ENCODE measurements at regions not wholly inside any gene's neighbourhood (a gene's known extent, or its start where the extent isn't known, plus 50 kb on each side); places are given as distances from the start of the nearest gene placed in this dataset.

DNA sequence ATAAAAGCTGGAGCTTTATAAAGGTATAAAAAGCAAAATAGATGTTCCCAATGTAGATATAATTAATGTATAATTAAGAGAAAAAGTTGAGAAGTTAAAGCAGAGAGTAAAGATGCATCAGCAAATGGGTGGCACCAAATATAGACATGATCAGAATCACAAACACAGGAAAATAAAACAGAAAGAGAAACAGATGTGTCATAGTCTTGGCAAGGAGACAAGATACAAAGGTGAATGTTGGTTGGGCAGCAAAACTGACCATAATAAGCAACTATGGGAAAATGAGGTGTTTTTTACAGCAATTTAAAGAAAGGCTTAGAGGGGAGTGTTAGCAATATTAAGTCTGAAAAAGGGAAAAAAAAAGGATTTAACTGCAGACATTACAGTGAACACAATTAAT is 135.4 kb upstream of the CLEC14A start:
- Histone ChIP-seq H3K18ac (ENCODE audit: low read depth, low read length) (peak overlapping the region; percentile 69; the same call in 1 of the 2 replicates), H3K23ac (ENCODE audit: low read depth, low read length) (no peak overlapping the region), H3K27me3 (ENCODE audit: control insufficient read depth, insufficient read depth, low read length) (no peaks in the 10 kb centered on the region), H3K27ac (ENCODE audit: insufficient read depth, low read length) (no peak overlapping the region), H3K56ac (ENCODE audit: extremely low read depth, insufficient read depth, low read length) (no peak overlapping the region), H3K4ac (ENCODE audit: low read depth, low read length) (peak overlapping the region; percentile 86; the same call in 1 of the 2 replicates), H3K4me2 (ENCODE audit: low read depth, low read length) (no peak overlapping the region; the same call in 1 of the 2 replicates), H3K9me1 (ENCODE audit: insufficient read depth, low read length) (peaks cover 3% of the 10 kb centered on the region), H2BK5ac (ENCODE audit: low read depth, low read length, poor library complexity, severe bottlenecking) (peak overlapping the region; percentile 80), H3K9ac (ENCODE audit: low read depth, low read length) (no peak overlapping the region), H2BK15ac (ENCODE audit: low read depth, low read length) (peak overlapping the region; percentile 84; the same call in 1 of the 3 replicates), H2AK9ac (replicated peaks; ENCODE audit: low read depth, low read length, poor library complexity) (no peak overlapping the region), H3K36me3 (ENCODE audit: control insufficient read depth, insufficient read depth, low read length) (no peaks in the 10 kb centered on the region), H3K4me3 (ENCODE audit: insufficient read depth, low read depth, low read length) (no peak overlapping the region), H3K4me1 (ENCODE audit: control insufficient read depth, insufficient read depth, low read length) (peaks cover 5% of the 10 kb centered on the region; the same call in 1 of the 2 replicates), H4K20me1 (ENCODE audit: insufficient read depth, low read length) (no peaks in the 10 kb centered on the region), H4K91ac (ENCODE audit: insufficient read depth, low read depth, low read length) (no peak overlapping the region; the same call in 1 of the 2 replicates), H2AK5ac (ENCODE audit: low read depth, low read length) (no peak overlapping the region), H2BK120ac (ENCODE audit: low read depth, low read length) (peak overlapping the region; percentile 90; the same call in 1 of the 2 replicates), H3K9me3 (ENCODE audit: control insufficient read depth, insufficient read depth, low read length) (no peaks in the 10 kb centered on the region), H2BK20ac (ENCODE audit: low read depth, low read length) (peak overlapping the region; percentile 86; the same call in 1 of the 2 replicates), H3K79me1 (ENCODE audit: low read depth in 1 of 2, low read length in 2 of 2) (no peaks in the 10 kb centered on the region), H4K5ac (ENCODE audit: low read depth, low read length) (no peak overlapping the region), H3K14ac (replicated peaks; ENCODE audit: low read depth, low read length) (peak overlapping the region; percentile 77; the same call in 1 of the 2 replicates), H2AFZ (replicated peaks; ENCODE audit: low read length, poor library complexity) (no peak overlapping the region), H4K8ac (ENCODE audit: low read depth in 2 of 2, low read length in 2 of 2) (peak overlapping the region in 1 of 2 experiments; percentile 59; a peak in 1 of 4 replicates)
- in situ Hi-C loops (cut with MboI; ENCODE audit: low sequenced_read_pairs) (no loop called here), intact Hi-C loops (cut with micrococcal nuclease) (no loop called here), dilution Hi-C loops (cut with HindIII; ENCODE audit: low sequenced_read_pairs, unreplicated experiment) (no loop called here)
- POLR2A ChIA-PET (ENCODE audit: unreplicated experiment) = no interaction called here
- ATAC-seq (ENCODE audit: low read depth) = peak; percentile 57
- no TSS peak for BruUV-seq (replicated peaks)
- TF ChIP-seq BHLHE40 (IDR thresholded peaks at IDR 0.05; ENCODE audit: low read depth, low read length) (no peak), MXI1 (IDR thresholded peaks at IDR 0.05; ENCODE audit: borderline replicate concordance, low read depth, low read length) (no peak), SMC3 (IDR thresholded peaks at IDR 0.05; ENCODE audit: low read depth, low read length) (no peak), MAZ (IDR thresholded peaks at IDR 0.05; ENCODE audit: borderline replicate concordance, low read depth, low read length) (no peak), POLR2A (IDR thresholded peaks at IDR 0.05; ENCODE audit: low read depth, low read length) (no peak), NFE2L2 (IDR thresholded peaks at IDR 0.05; ENCODE audit: low read depth, low read length) (no peak), ELK1 (IDR thresholded peaks at IDR 0.05; ENCODE audit: borderline replicate concordance, low read depth, low read length) (no peak), RFX5 (IDR thresholded peaks at IDR 0.05; ENCODE audit: low read depth, low read length) (no peak), USF2 (IDR thresholded peaks at IDR 0.05; ENCODE audit: low read depth, low read length) (no peak), RAD21 (IDR thresholded peaks at IDR 0.05; ENCODE audit: low read length) (no peak), FOS (IDR thresholded peaks at IDR 0.05; ENCODE audit: low read depth, low read length) (no peak), CTCF (conservative IDR thresholded peaks at IDR 0.05; ENCODE audit: low read depth, low read length) (no peak), CEBPB (IDR thresholded peaks at IDR 0.05; ENCODE audit: low read depth, low read length) (no peak), CHD1 (IDR thresholded peaks at IDR 0.05; ENCODE audit: low read depth, low read length) (no peak), MAFK (IDR thresholded peaks at IDR 0.05; ENCODE audit: low read depth, low read length) (no peak), RCOR1 (IDR thresholded peaks at IDR 0.05; ENCODE audit: insufficient replicate concordance, low read length) (no peak)
- CTCF ChIA-PET = interaction anchor here (0.6 kb wide), 1 partner anchor 354 kb away, joined by 3 read pairs; no protein-coding TSS in a partner anchor
- DNase-seq = peak; percentile 59
